Suprapubic skin (tissue), 3 donors: ENCODE measurements at regions not wholly inside any gene's neighbourhood (a gene's known extent, or its start where the extent isn't known, plus 50 kb on each side); places are given as distances from the start of the nearest gene placed in this dataset.
"Not testable (repeated sequence)": the region's sequence is repeated elsewhere in the genome, so short reads cannot be mapped to it uniquely, and the experiment has no call there.

ENCODE experiments used
- CTCF ChIP-seq, 2 donors: fragments of 200-600 bp in 1 of 2; fragments of 450-650 bp in 1 of 2; sonication (generic) in 1 of 2; IDR thresholded peaks; one replicate each; pipeline ENCODE4 v1.5.1; 2016 to 2019; ENCODE audit warnings: antibody characterized with exemption in 2 of 2, mild to moderate bottlenecking in 1 of 2, moderate library complexity in 1 of 2
- EP300 ChIP-seq: sonication (generic); formaldehyde crosslinking; IDR thresholded peaks from one replicate; pipeline ENCODE4 v1.6.1; 2017; ENCODE audit warnings: antibody characterized with exemption

DNA sequence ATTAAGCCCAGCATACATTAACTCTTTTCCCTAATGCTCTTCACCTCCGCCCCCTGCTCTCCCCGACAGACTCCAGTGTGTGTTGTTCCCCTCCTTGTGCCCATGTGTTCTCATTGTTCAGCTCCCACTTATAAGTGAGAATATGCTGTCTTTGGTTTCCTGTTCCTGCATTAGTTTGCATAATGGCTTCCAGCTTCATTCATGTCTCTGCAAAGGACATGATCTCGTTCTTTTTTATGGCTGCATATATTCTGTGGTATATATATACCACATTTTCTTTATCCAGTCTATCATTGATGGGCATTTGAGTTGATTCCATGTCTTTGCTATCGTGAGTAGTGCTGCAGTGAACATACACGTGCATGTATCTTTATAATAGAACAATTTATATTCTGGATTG is 69.3 kb upstream of the NAA35 start:
- TF ChIP-seq CTCF (IDR thresholded peaks at IDR 0.05); EP300: not testable (repeated sequence)
